ENCODE measurements at regions not wholly inside any gene's neighbourhood (a gene's known extent, or its start where the extent isn't known, plus 50 kb on each side); places are given as distances from the start of the nearest gene placed in this dataset.

DNA sequence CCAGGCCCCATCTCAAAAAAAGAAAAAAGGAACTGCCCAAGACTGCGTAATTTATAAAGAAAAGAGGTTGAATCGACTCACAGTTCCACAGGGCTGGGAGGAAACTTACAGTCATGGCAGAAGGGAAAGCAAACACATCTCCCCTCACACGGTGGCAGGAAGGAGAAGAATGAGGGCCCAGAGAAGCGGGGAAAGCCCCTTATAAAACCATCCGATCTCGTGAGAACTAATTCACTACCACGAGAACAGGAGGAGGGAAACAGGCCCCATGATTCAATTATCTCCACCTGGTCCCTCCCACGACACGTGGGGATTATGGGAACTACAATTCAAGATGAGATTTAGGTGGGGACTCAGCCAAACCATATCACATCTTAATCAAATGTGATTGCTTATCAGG is 82.2 kb downstream of the BUD13 start:
- no peak for TF ChIP-seq POLR2AphosphoS5 (IDR thresholded peaks at IDR 0.05)
- TF ChIP-seq, protein P1, sequence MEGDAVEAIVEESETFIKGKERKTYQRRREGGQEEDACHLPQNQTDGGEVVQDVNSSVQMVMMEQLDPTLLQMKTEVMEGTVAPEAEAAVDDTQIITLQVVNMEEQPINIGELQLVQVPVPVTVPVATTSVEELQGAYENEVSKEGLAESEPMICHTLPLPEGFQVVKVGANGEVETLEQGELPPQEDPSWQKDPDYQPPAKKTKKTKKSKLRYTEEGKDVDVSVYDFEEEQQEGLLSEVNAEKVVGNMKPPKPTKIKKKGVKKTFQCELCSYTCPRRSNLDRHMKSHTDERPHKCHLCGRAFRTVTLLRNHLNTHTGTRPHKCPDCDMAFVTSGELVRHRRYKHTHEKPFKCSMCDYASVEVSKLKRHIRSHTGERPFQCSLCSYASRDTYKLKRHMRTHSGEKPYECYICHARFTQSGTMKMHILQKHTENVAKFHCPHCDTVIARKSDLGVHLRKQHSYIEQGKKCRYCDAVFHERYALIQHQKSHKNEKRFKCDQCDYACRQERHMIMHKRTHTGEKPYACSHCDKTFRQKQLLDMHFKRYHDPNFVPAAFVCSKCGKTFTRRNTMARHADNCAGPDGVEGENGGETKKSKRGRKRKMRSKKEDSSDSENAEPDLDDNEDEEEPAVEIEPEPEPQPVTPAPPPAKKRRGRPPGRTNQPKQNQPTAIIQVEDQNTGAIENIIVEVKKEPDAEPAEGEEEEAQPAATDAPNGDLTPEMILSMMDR (IDR thresholded peaks at IDR 0.05) = no peak
